ENCODE measurements at regions not wholly inside any gene's neighbourhood (a gene's known extent, or its start where the extent isn't known, plus 50 kb on each side); places are given as distances from the start of the nearest gene placed in this dataset.

DNA sequence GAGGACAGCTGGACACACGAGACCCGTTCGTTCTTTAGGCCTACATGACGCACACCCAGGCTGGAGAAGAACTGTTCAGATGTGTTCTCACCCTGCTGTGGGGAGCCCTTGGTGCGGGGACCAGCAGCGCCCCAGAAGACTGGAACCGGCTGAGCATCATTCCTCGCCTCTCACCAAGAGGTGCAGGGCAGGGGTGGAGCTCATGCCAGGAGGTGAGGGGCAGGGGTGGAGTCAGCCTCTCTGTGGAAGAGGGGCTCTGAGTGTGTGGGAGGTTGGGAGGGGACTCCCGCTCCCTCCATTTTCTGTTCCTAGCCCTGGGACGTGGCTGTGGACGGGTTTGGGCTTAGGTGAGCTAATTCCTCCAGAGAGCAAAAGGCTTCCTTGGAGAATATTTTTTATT is 66.0 kb upstream of the SHH start:
- 78 to 90% (median 86%) methylated on average over 11 of the region's 11 CpGs for WGBS, 5 donors
- intact Hi-C loops (cut with DNase I; ENCODE audit: low total_unique reads): no loop called here

GRCh38 chr7:155877167-155877566 is 64.9 kb upstream of the SHH start:
- H3K27me3 ChIP-seq (replicated peaks in 1 of 7): no peaks in the 10 kb centered on the region
- H3K4me3 ChIP-seq: no peak overlapping the region
- no peaks in the 10 kb centered on the region for H3K36me3 ChIP-seq
- intact Hi-C loops (cut with DNase I; ENCODE audit: low total_unique reads): no loop called here
- no peaks in the 10 kb centered on the region for H3K9me3 ChIP-seq
- TF ChIP-seq POLR2A (IDR thresholded peaks at IDR 0.05) (no peak), POLR2AphosphoS5 (IDR thresholded peaks at IDR 0.05) (no peak), CTCF (IDR thresholded peaks at IDR 0.05 in 8 of 11, conservative IDR thresholded peaks at IDR 0.05 in 3 of 11) (no peak)
- H3K27ac ChIP-seq: no peak overlapping the region
- H3K4me1 ChIP-seq: no peaks in the 10 kb centered on the region
- WGBS, 5 donors: 76 to 96% (median 81%) methylated on average over 2 of the region's 2 CpGs
- DNase-seq: no peak

More for the DNA sequence above, 66.0 kb upstream of the SHH start:
- DNase-seq: peak; percentile 62
- TF ChIP-seq CTCF (IDR thresholded peaks at IDR 0.05 in 8 of 11, conservative IDR thresholded peaks at IDR 0.05 in 3 of 11) (no peak), POLR2A (IDR thresholded peaks at IDR 0.05) (no peak), POLR2AphosphoS5 (IDR thresholded peaks at IDR 0.05) (no peak)
- no peaks in the 10 kb centered on the region for H3K4me1 ChIP-seq
- no peaks in the 10 kb centered on the region for H3K36me3 ChIP-seq
- H3K27ac ChIP-seq: no peak overlapping the region
- H3K27me3 ChIP-seq (replicated peaks in 1 of 7): no peaks in the 10 kb centered on the region
- H3K4me3 ChIP-seq: no peak overlapping the region
- no peaks in the 10 kb centered on the region for H3K9me3 ChIP-seq

- Histone ChIP-seq H3K27ac (no peak overlapping the region), H3K27me3 (replicated peaks in 1 of 7) (peaks cover 0 to 6% (median 0%) of the 10 kb centered on the region in 7 donors), H3K4me1 (no peaks in the 10 kb centered on the region), H3K4me3 (no peak overlapping the region), H3K36me3 (no peaks in the 10 kb centered on the region), H3K9me3 (no peaks in the 10 kb centered on the region)
- 91 to 100% (median 97%) methylated on average over 3 of the region's 3 CpGs for WGBS, 5 donors
- peak; percentile 35 for DNase-seq
- intact Hi-C loops (cut with DNase I; ENCODE audit: low total_unique reads): no loop called here
- TF ChIP-seq POLR2AphosphoS5 (IDR thresholded peaks at IDR 0.05) (no peak), CTCF (IDR thresholded peaks at IDR 0.05 in 8 of 11, conservative IDR thresholded peaks at IDR 0.05 in 3 of 11) (no peak), POLR2A (IDR thresholded peaks at IDR 0.05) (no peak)
These were observed 62.1 kb upstream of the SHH start for GRCh38 chr7:155874411-155874810.

GRCh38 chr7:155874010-155874409 is 61.7 kb upstream of the SHH start:
- Histone ChIP-seq H3K27me3 (replicated peaks in 1 of 7) (peaks cover 0 to 6% (median 0%) of the 10 kb centered on the region in 7 donors), H3K9me3 (no peaks in the 10 kb centered on the region), H3K27ac (no peak overlapping the region), H3K4me1 (no peaks in the 10 kb centered on the region), H3K4me3 (no peak overlapping the region), H3K36me3 (no peaks in the 10 kb centered on the region)
- DNase-seq: peak; percentile 46
- intact Hi-C loops (cut with DNase I; ENCODE audit: low total_unique reads): no loop called here
- 71 to 82% (median 76%) methylated on average over 6 of the region's 6 CpGs for WGBS, 5 donors
- TF ChIP-seq CTCF (IDR thresholded peaks at IDR 0.05 in 8 of 11, conservative IDR thresholded peaks at IDR 0.05 in 3 of 11) (no peak), POLR2A (IDR thresholded peaks at IDR 0.05) (no peak), POLR2AphosphoS5 (IDR thresholded peaks at IDR 0.05) (no peak)
